Jurkat, Clone E6-1 (cell line): ENCODE measurements at regions not wholly inside any gene's neighbourhood (a gene's known extent, or its start where the extent isn't known, plus 50 kb on each side); places are given as distances from the start of the nearest gene placed in this dataset.

ENCODE experiments used
- DNase-seq: peaks from one replicate; pipeline ENCODE4 v3.0.0-alpha.2; 2011; ENCODE audit warnings: low read depth, low spot score
- H3K4me3 ChIP-seq: 2 replicates; pipeline ENCODE4 v1.5.1; 2011; ENCODE audit warnings: mild to moderate bottlenecking, low read length, control low read depth, moderate library complexity

GRCh38 chr5:112112346-112112745, 306.7 kb downstream of the EPB41L4A start:
- no peak for DNase-seq
- H3K4me3 ChIP-seq = no peak overlapping the region

GRCh38 chr5:112109331-112110007, 309.6 kb downstream of the EPB41L4A start:
- no peak for DNase-seq

GRCh38 chr5:112106878-112107277, 312.2 kb downstream of the EPB41L4A start:
- no peak for DNase-seq

More at GRCh38 chr5:112109331-112110007, 309.6 kb downstream of the EPB41L4A start:
- no peak overlapping the region for H3K4me3 ChIP-seq

GRCh38 chr5:112097768-112098167, 321.3 kb downstream of the EPB41L4A start:
- no peak overlapping the region for H3K4me3 ChIP-seq
- DNase-seq = no peak

More at GRCh38 chr5:112106878-112107277, 312.2 kb downstream of the EPB41L4A start:
- no peak overlapping the region for H3K4me3 ChIP-seq

GRCh38 chr5:112087222-112087621, 330.2 kb upstream of the NREP start:
- H3K4me3 ChIP-seq = no peak overlapping the region
- DNase-seq = no peak

GRCh38 chr5:112086740-112087139, 329.7 kb upstream of the NREP start:
- no peak for DNase-seq
- H3K4me3 ChIP-seq = no peak overlapping the region

GRCh38 chr5:112084149-112084548, 327.2 kb upstream of the NREP start:
- DNase-seq = no peak
- H3K4me3 ChIP-seq = no peak overlapping the region

- no peak for DNase-seq
Measured at GRCh38 chr5:112083623-112084022, 326.6 kb upstream of the NREP start.

GRCh38 chr5:112077180-112077579, 320.2 kb upstream of the NREP start:
- no peak overlapping the region for H3K4me3 ChIP-seq
- DNase-seq = no peak

More at GRCh38 chr5:112083623-112084022, 326.6 kb upstream of the NREP start:
- no peak overlapping the region for H3K4me3 ChIP-seq

- DNase-seq = no peak
- no peak overlapping the region for H3K4me3 ChIP-seq
Measured at GRCh38 chr5:112070022-112070421, 313.0 kb upstream of the NREP start.

GRCh38 chr5:112069329-112069728, 312.3 kb upstream of the NREP start:
- H3K4me3 ChIP-seq = no peak overlapping the region
- DNase-seq = no peak

- H3K4me3 ChIP-seq = no peak overlapping the region
- no peak for DNase-seq
Measured at GRCh38 chr5:112068593-112068992, 311.6 kb upstream of the NREP start.

GRCh38 chr5:112065781-112066180, 308.8 kb upstream of the NREP start:
- DNase-seq = no peak
- H3K4me3 ChIP-seq = no peak overlapping the region

- DNase-seq = no peak
- no peak overlapping the region for H3K4me3 ChIP-seq
Measured at GRCh38 chr5:112064956-112065355, 308.0 kb upstream of the NREP start.

GRCh38 chr5:112064271-112064701, 307.3 kb upstream of the NREP start:
- no peak for DNase-seq
- H3K4me3 ChIP-seq = no peak overlapping the region

GRCh38 chr5:112063856-112064255, 306.9 kb upstream of the NREP start:
- no peak overlapping the region for H3K4me3 ChIP-seq
- no peak for DNase-seq

GRCh38 chr5:112063191-112063590, 306.2 kb upstream of the NREP start:
- no peak for DNase-seq

GRCh38 chr5:112062181-112062580, 305.2 kb upstream of the NREP start:
- H3K4me3 ChIP-seq = no peak overlapping the region

More at GRCh38 chr5:112063191-112063590, 306.2 kb upstream of the NREP start:
- H3K4me3 ChIP-seq = no peak overlapping the region

GRCh38 chr5:112061666-112062065, 304.7 kb upstream of the NREP start:
- H3K4me3 ChIP-seq = no peak overlapping the region
- no peak for DNase-seq

More at GRCh38 chr5:112062181-112062580, 305.2 kb upstream of the NREP start:
- no peak for DNase-seq

GRCh38 chr5:112059579-112060135, 302.7 kb upstream of the NREP start:
- DNase-seq = no peak
- no peak overlapping the region for H3K4me3 ChIP-seq

GRCh38 chr5:112049738-112050137, 292.7 kb upstream of the NREP start:
- no peak for DNase-seq
- H3K4me3 ChIP-seq = no peak overlapping the region
